ENCODE measurements at regions not wholly inside any gene's neighbourhood (a gene's known extent, or its start where the extent isn't known, plus 50 kb on each side); places are given as distances from the start of the nearest gene placed in this dataset.

- TF ChIP-seq EP300 (IDR thresholded peaks at IDR 0.05): no peak
- TF ChIP-seq, protein P1, sequence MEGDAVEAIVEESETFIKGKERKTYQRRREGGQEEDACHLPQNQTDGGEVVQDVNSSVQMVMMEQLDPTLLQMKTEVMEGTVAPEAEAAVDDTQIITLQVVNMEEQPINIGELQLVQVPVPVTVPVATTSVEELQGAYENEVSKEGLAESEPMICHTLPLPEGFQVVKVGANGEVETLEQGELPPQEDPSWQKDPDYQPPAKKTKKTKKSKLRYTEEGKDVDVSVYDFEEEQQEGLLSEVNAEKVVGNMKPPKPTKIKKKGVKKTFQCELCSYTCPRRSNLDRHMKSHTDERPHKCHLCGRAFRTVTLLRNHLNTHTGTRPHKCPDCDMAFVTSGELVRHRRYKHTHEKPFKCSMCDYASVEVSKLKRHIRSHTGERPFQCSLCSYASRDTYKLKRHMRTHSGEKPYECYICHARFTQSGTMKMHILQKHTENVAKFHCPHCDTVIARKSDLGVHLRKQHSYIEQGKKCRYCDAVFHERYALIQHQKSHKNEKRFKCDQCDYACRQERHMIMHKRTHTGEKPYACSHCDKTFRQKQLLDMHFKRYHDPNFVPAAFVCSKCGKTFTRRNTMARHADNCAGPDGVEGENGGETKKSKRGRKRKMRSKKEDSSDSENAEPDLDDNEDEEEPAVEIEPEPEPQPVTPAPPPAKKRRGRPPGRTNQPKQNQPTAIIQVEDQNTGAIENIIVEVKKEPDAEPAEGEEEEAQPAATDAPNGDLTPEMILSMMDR (IDR thresholded peaks at IDR 0.05): no peak
These were observed 303.6 kb downstream of the PTPRU start for GRCh38 chr1:29539971-29540370.

All from ovary (tissue), 3 donors.